Kidney epithelial cell (primary cell): ENCODE measurements at regions not wholly inside any gene's neighbourhood (a gene's known extent, or its start where the extent isn't known, plus 50 kb on each side); places are given as distances from the start of the nearest gene placed in this dataset.

ENCODE experiments used
- DNase-seq: peaks from one replicate; pipeline ENCODE4 v3.0.0-alpha.2; 2010; ENCODE audit warnings: low read depth
- H3K27me3 ChIP-seq: 2 replicates; pipeline ENCODE4 v1.6.0; 2011; ENCODE audit warnings: low read length; ENCODE audit not compliant: control insufficient read depth, insufficient read depth
- H3K36me3 ChIP-seq: 2 replicates; pipeline ENCODE4 v1.5.1; 2011; ENCODE audit warnings: low read length; ENCODE audit not compliant: control insufficient read depth, insufficient read depth
- H3K4me3 ChIP-seq: 2 replicates; pipeline ENCODE4 v1.5.1; 2011; ENCODE audit warnings: low read depth, mild to moderate bottlenecking, control low read depth, low read length
- TF ChIP-seq, protein P1 (sequence below): IDR thresholded peaks from 2 replicates; pipeline ENCODE4 v1.5.1; 2011; ENCODE audit warnings: mild to moderate bottlenecking, moderate library complexity, low read length, control low read depth, inconsistent platforms; ENCODE audit not compliant: insufficient read depth, poor library complexity, severe bottlenecking

- no peaks in the 10 kb centered on the region for H3K27me3 ChIP-seq
- no peak overlapping the region for H3K4me3 ChIP-seq
- no peak for DNase-seq
- TF ChIP-seq, protein P1, sequence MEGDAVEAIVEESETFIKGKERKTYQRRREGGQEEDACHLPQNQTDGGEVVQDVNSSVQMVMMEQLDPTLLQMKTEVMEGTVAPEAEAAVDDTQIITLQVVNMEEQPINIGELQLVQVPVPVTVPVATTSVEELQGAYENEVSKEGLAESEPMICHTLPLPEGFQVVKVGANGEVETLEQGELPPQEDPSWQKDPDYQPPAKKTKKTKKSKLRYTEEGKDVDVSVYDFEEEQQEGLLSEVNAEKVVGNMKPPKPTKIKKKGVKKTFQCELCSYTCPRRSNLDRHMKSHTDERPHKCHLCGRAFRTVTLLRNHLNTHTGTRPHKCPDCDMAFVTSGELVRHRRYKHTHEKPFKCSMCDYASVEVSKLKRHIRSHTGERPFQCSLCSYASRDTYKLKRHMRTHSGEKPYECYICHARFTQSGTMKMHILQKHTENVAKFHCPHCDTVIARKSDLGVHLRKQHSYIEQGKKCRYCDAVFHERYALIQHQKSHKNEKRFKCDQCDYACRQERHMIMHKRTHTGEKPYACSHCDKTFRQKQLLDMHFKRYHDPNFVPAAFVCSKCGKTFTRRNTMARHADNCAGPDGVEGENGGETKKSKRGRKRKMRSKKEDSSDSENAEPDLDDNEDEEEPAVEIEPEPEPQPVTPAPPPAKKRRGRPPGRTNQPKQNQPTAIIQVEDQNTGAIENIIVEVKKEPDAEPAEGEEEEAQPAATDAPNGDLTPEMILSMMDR = no peak
- H3K36me3 ChIP-seq = no peaks in the 10 kb centered on the region
These were observed 59.2 kb upstream of the CD93 start for GRCh38 chr20:23145281-23145700.

DNA sequence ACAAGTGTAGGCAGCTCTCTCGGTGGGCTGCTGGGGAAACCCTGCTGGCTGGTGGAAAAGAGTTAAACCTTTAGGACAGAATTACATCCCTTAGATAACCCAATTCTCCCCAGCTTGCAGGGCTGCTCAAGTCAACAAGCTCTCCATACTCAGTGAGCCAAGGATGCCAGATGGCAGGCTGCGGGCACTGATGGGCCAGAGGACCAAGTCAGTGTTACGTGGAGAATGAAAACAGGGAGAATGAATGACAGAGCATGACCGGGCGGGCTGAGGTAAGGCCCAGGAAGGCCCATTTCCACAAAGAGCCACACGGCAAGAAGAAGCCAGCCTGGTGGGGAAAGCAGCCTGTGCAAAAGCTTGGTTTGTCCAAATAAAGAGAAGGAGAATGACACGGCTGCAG is 58.7 kb upstream of the CD93 start:
- Histone ChIP-seq H3K27me3 (no peaks in the 10 kb centered on the region), H3K4me3 (no peak overlapping the region), H3K36me3 (no peaks in the 10 kb centered on the region)
- TF ChIP-seq, protein P1 = no peak
- DNase-seq = no peak

GRCh38 chr20:23143986-23144690 is 58.0 kb upstream of the CD93 start:
- Histone ChIP-seq H3K4me3 (no peak overlapping the region), H3K27me3 (no peaks in the 10 kb centered on the region), H3K36me3 (no peaks in the 10 kb centered on the region)
- no peak for DNase-seq
- TF ChIP-seq, protein P1 = no peak

- Histone ChIP-seq H3K36me3 (no peaks in the 10 kb centered on the region), H3K4me3 (no peak overlapping the region), H3K27me3 (no peaks in the 10 kb centered on the region)
- peak; percentile 34 for DNase-seq
- TF ChIP-seq, protein P1 = no peak
These were observed 57.0 kb upstream of the CD93 start for GRCh38 chr20:23143098-23143497.

DNA sequence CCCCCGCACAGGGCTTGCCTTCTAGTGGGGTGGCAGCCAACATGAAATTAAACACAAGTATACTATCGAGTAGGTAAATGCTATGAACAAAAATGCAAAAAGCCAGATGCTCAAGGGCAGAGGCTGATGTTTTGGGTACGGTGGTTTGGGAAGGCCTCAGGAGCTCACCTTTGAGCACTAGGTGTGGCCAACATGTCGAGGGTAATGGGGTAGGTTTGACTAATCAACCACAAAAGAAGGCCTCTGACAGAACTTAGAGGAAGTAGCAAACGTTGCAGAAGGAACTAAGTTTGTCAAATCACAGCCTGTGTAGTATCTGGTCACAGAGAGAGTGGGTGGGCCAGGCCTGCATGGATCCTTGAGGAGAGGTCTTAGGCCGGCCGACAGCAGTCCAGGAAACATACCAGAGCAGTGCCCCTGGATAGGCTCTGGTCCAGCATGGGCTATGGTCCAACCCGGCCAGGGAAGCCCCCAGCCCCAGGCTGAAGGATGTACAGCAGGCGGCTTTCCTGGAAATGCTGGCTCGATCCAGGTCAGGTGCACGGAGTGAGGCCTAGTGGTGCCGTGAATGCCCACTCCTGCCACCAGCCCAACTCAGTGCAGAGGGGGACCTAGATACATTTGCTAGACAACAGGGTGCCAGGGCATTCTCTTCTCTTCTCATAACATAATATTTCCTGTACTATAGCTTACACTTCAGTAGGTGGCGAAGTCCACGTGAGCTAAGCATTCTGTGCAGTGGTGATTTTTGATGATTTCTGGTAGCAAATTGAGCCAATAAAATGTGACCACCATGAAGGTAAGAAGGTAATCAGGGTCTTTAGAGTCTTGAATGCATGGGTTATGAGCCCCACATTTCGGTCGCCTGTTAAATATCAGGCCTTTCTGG is 56.3 kb upstream of the CD93 start:
- Histone ChIP-seq H3K36me3 (no peaks in the 10 kb centered on the region), H3K27me3 (no peaks in the 10 kb centered on the region), H3K4me3 (no peak overlapping the region)
- DNase-seq = no peak
- TF ChIP-seq, protein P1 = no peak
